Stimulated activated CD8-positive, alpha-beta memory T cell treated with anti-CD3 and anti-CD28 coated beads, Interleukin-4, amount 100 ng/mL, for 4 hours (primary cell): ENCODE measurements at regions not wholly inside any gene's neighbourhood (a gene's known extent, or its start where the extent isn't known, plus 50 kb on each side); places are given as distances from the start of the nearest gene placed in this dataset.

Experiments used
- DNase-seq, 2 donors: peaks; one replicate each; pipeline ENCODE4 v3.0.0-alpha.2; 2020; ENCODE audit warnings: low read depth in 2 of 2, low spot score in 1 of 2

GRCh38 chr19:32223595-32224370 lies 121.6 kb upstream of the ZNF507 start:
- no peak for DNase-seq

GRCh38 chr19:32224371-32225244 lies 120.8 kb upstream of the ZNF507 start:
- peak in 1 of 2 donors; percentile 14 for DNase-seq

- no peak for DNase-seq
These were observed 117.7 kb upstream of the ZNF507 start for GRCh38 chr19:32227561-32228165.

- no peak for DNase-seq
These were observed 115.0 kb upstream of the ZNF507 start for GRCh38 chr19:32230441-32230840.

GRCh38 chr19:32231020-32231419 lies 114.4 kb upstream of the ZNF507 start:
- no peak for DNase-seq

- no peak for DNase-seq
These were observed 113.7 kb upstream of the ZNF507 start for GRCh38 chr19:32231691-32232090.

GRCh38 chr19:32232449-32232848 lies 113.0 kb upstream of the ZNF507 start:
- no peak for DNase-seq

- no peak for DNase-seq
These were observed 112.3 kb upstream of the ZNF507 start for GRCh38 chr19:32233091-32233490.

GRCh38 chr19:32233885-32234284 lies 111.5 kb upstream of the ZNF507 start:
- no peak for DNase-seq

- no peak for DNase-seq
These were observed 110.7 kb upstream of the ZNF507 start for GRCh38 chr19:32234663-32235217.

GRCh38 chr19:32238076-32238475 lies 107.3 kb upstream of the ZNF507 start:
- DNase-seq, result no peak

GRCh38 chr19:32240316-32240715 lies 105.1 kb upstream of the ZNF507 start:
- DNase-seq, result no peak

GRCh38 chr19:32241306-32241705 lies 104.1 kb upstream of the ZNF507 start:
- no peak for DNase-seq

- no peak for DNase-seq
These were observed 103.3 kb upstream of the ZNF507 start for GRCh38 chr19:32241932-32242710.

- no peak for DNase-seq
These were observed 99.4 kb upstream of the ZNF507 start for GRCh38 chr19:32246006-32246405.

GRCh38 chr19:32251634-32252332 lies 93.6 kb upstream of the ZNF507 start:
- DNase-seq, result no peak

- no peak for DNase-seq
These were observed 93.1 kb upstream of the ZNF507 start for GRCh38 chr19:32252333-32252669.

GRCh38 chr19:32253683-32254508 lies 91.5 kb upstream of the ZNF507 start:
- DNase-seq, result no peak

GRCh38 chr19:32254509-32254890 lies 90.9 kb upstream of the ZNF507 start:
- DNase-seq, result no peak
